Fibroblast of the aortic adventitia (primary cell): ENCODE measurements at regions not wholly inside any gene's neighbourhood (a gene's known extent, or its start where the extent isn't known, plus 50 kb on each side); places are given as distances from the start of the nearest gene placed in this dataset.

Source experiments
- DNase-seq: peaks from one replicate; pipeline ENCODE4 v3.0.0-alpha.2; 2010; ENCODE audit warnings: low read depth
- H3K4me3 ChIP-seq: 2 replicates; pipeline ENCODE4 v1.5.1; 2011; ENCODE audit warnings: low read depth, mild to moderate bottlenecking, control low read depth, low read length, moderate library complexity
- CTCF ChIP-seq: IDR thresholded peaks from 2 replicates; pipeline ENCODE4 v1.5.1; 2011; ENCODE audit warnings: mild to moderate bottlenecking, low read length, control low read depth, inconsistent platforms; ENCODE audit not compliant: insufficient read depth

GRCh38 chr14:85400678-85401077 is 129.3 kb upstream of the FLRT2 start:
- DNase-seq = no peak
- no peak for TF ChIP-seq CTCF

GRCh38 chr14:85401384-85401783 is 128.6 kb upstream of the FLRT2 start:
- no peak for TF ChIP-seq CTCF
- no peak overlapping the region for H3K4me3 ChIP-seq
- DNase-seq = no peak

More at GRCh38 chr14:85400678-85401077, 129.3 kb upstream of the FLRT2 start:
- no peak overlapping the region for H3K4me3 ChIP-seq

- TF ChIP-seq CTCF = no peak
- DNase-seq = peak; percentile 29
- H3K4me3 ChIP-seq = no peak overlapping the region
Measured at GRCh38 chr14:85402569-85403162, 127.3 kb upstream of the FLRT2 start.

GRCh38 chr14:85409481-85410210 is 120.3 kb upstream of the FLRT2 start:
- DNase-seq = no peak
- no peak for TF ChIP-seq CTCF
- no peak overlapping the region for H3K4me3 ChIP-seq

- DNase-seq = no peak
- no peak overlapping the region for H3K4me3 ChIP-seq
- no peak for TF ChIP-seq CTCF
Measured at GRCh38 chr14:85412756-85413155, 117.2 kb upstream of the FLRT2 start.

GRCh38 chr14:85413836-85414526 is 116.0 kb upstream of the FLRT2 start:
- no peak for TF ChIP-seq CTCF
- H3K4me3 ChIP-seq = no peak overlapping the region
- no peak for DNase-seq
